Endothelial cell of umbilical vein (primary cell): ENCODE measurements at regions not wholly inside any gene's neighbourhood (a gene's known extent, or its start where the extent isn't known, plus 50 kb on each side); places are given as distances from the start of the nearest gene placed in this dataset.
A peak's percentile ranks its signal among the peaks of the same experiment; 100 is the strongest.

Source experiments
- BruUV-seq: library from RNA; stranded (reverse); fragments of 400-500 nt; replicated peaks from 2 replicates; lab custom pipeline; 2021; lab: Mats Ljungman, UMichigan
- CTCF ChIA-PET: fragments of 300-600, 350-600 bp; sonication (Branson Sonifier 250); formaldehyde crosslinking; loops from one replicate; lab custom pipeline; 2021; ENCODE audit warnings: antibody characterized with exemption, inconsistent platforms; lab: Charles Lee
- POLR2A ChIA-PET: fragments of 300-600, 350-600 bp; sonication (Branson Sonifier 250); formaldehyde crosslinking; loops from one replicate; lab custom pipeline; 2021; ENCODE audit warnings: antibody characterized with exemption, inconsistent platforms; lab: Charles Lee
- DNase-seq: peaks from one replicate; pipeline ENCODE4 v3.0.0-alpha.2; 2011; ENCODE audit warnings: low read depth, low spot score
- FAIRE-seq: peaks from 2 replicates; lab custom pipeline; 2011; peaks lifted over from hg19 to GRCh38; lab: Jason Lieb, UNC
- H2AFZ ChIP-seq: 2 replicates; pipeline ENCODE4 v1.6.0; 2012; ENCODE audit warnings: low read depth, low read length, control low read depth, inconsistent platforms
- H3K27ac ChIP-seq: 2 replicates; pipeline ENCODE4 v1.5.1; 2011; ENCODE audit warnings: low read depth, mild to moderate bottlenecking, control low read depth, low read length, moderate library complexity; ENCODE audit not compliant: insufficient read depth
- H3K27me3 ChIP-seq, 2 experiments: 2 replicates each; pipeline versions ENCODE4 v1.6.0 to v1.6.1; 2011; ENCODE audit warnings: low read length in 2 of 2, mixed read lengths in 1 of 2; ENCODE audit not compliant: control insufficient read depth in 2 of 2, insufficient read depth in 2 of 2
- H3K36me3 ChIP-seq, 2 experiments: 2 replicates in 1 of 2; 3 replicates in 1 of 2; pipeline ENCODE4 v1.5.1; 2011; ENCODE audit warnings: low read length in 2 of 2, mild to moderate bottlenecking in 1 of 2, moderate library complexity in 1 of 2; ENCODE audit not compliant: control insufficient read depth in 2 of 2, insufficient read depth in 2 of 2; ENCODE audit errors: extremely low read depth in 1 of 2
- H3K4me1 ChIP-seq: 3 replicates; pipeline ENCODE4 v1.5.1; 2011; ENCODE audit warnings: mild to moderate bottlenecking, low read length; ENCODE audit not compliant: control insufficient read depth, insufficient read depth; ENCODE audit errors: extremely low read depth
- H3K4me2 ChIP-seq: 2 replicates; pipeline ENCODE4 v1.6.1; 2011; ENCODE audit warnings: low read length, control low read depth, mixed read lengths; ENCODE audit not compliant: insufficient read depth
- H3K4me3 ChIP-seq, 3 experiments: fragments of 200-600 bp in 1 of 3; sonication (generic), shearing (Covaris generic) in 1 of 3; replicated peaks in 1 of 3; 2 replicates each; pipeline ENCODE4 v1.5.1; 2011 to 2016; ENCODE audit warnings: control low read depth in 3 of 3, low read length in 3 of 3, mild to moderate bottlenecking in 2 of 3, inconsistent platforms in 1 of 3, low read depth in 1 of 3, moderate library complexity in 1 of 3; ENCODE audit not compliant: insufficient read depth in 1 of 3
- H3K79me2 ChIP-seq: 2 replicates; pipeline ENCODE4 v1.6.0; 2012; ENCODE audit warnings: low read length, inconsistent platforms; ENCODE audit not compliant: control insufficient read depth, insufficient read depth
- H3K9ac ChIP-seq: replicated peaks from 2 replicates; pipeline ENCODE3; 2011; ENCODE audit warnings: low read length, control low read depth; ENCODE audit not compliant: insufficient read depth; ENCODE audit errors: extremely low read depth
- H3K9me1 ChIP-seq: replicated peaks from 3 replicates; pipeline ENCODE4 v1.6.0; 2011; ENCODE audit warnings: mild to moderate bottlenecking, low read length; ENCODE audit not compliant: control insufficient read depth, insufficient read depth; ENCODE audit errors: extremely low read depth
- H3K9me3 ChIP-seq: replicated peaks from 2 replicates; pipeline ENCODE4 v1.5.1; 2012; ENCODE audit warnings: low read length, inconsistent platforms; ENCODE audit not compliant: control insufficient read depth, insufficient read depth
- H4K20me1 ChIP-seq: replicated peaks from 2 replicates; pipeline ENCODE3; 2011; ENCODE audit warnings: mild to moderate bottlenecking, low read length; ENCODE audit not compliant: control insufficient read depth, insufficient read depth; ENCODE audit errors: extremely low read depth
- CTCF ChIP-seq, 2 donors: IDR thresholded peaks; 1 replicate in 1 of 2; 2 replicates in 1 of 2; pipeline ENCODE4 v1.5.1; 2011; ENCODE audit warnings: low read length in 2 of 2, mild to moderate bottlenecking in 2 of 2, moderate library complexity in 2 of 2, control low read depth in 1 of 2, inconsistent platforms in 1 of 2, low read depth in 1 of 2; ENCODE audit not compliant: insufficient read depth in 1 of 2; ENCODE audit errors: extremely low read depth in 1 of 2
- EZH2 ChIP-seq: IDR thresholded peaks from 2 replicates; pipeline ENCODE4 v1.6.1; 2012; ENCODE audit warnings: borderline replicate concordance, low read depth, mild to moderate bottlenecking, moderate library complexity, low read length, inconsistent platforms; ENCODE audit not compliant: severe bottlenecking
- FOS ChIP-seq: IDR thresholded peaks from 2 replicates; pipeline ENCODE4 v1.6.1; 2011; ENCODE audit warnings: mild to moderate bottlenecking, low read length, moderate library complexity, borderline replicate concordance; ENCODE audit not compliant: insufficient read depth
- GATA2 ChIP-seq: IDR thresholded peaks from 2 replicates; pipeline ENCODE4 v1.7.0; 2011; ENCODE audit warnings: low read depth, mild to moderate bottlenecking, moderate library complexity, mixed read lengths, low read length; ENCODE audit not compliant: insufficient read length, insufficient read depth
- JUN ChIP-seq: IDR thresholded peaks from 2 replicates; pipeline ENCODE4 v1.6.1; 2011; ENCODE audit warnings: borderline replicate concordance, low read depth; ENCODE audit not compliant: insufficient read length, insufficient read depth
- MYC ChIP-seq: IDR thresholded peaks from one replicate; pipeline ENCODE4 v1.6.1; 2011; ENCODE audit warnings: mild to moderate bottlenecking, low read depth, low read length
- POLR2A ChIP-seq: IDR thresholded peaks from 2 replicates; pipeline ENCODE4 v1.6.1; 2012; ENCODE audit warnings: low read depth, mild to moderate bottlenecking, control low read depth, low read length
- POLR2AphosphoS5 ChIP-seq: IDR thresholded peaks from 2 replicates; pipeline ENCODE4 v1.6.1; 2012; ENCODE audit warnings: low read depth, mild to moderate bottlenecking, control low read depth, low read length, moderate library complexity; ENCODE audit not compliant: insufficient read depth
- dilution Hi-C: fragments of 300-500 bp; cut with MboI; formaldehyde crosslinking; loops from one replicate; pipeline ENCODE4 v1.15.0; 2019; ENCODE audit warnings: low sequenced_read_pairs; ENCODE audit not compliant: extremely low pct_ligation_motif_present
- intact Hi-C: fragments of 100-400 bp; cut with micrococcal nuclease; formaldehyde crosslinking; loops from one replicate; pipeline ENCODE4 v1.10.0; 2022
- TF ChIP-seq, protein P1 (sequence below): IDR thresholded peaks from 2 replicates; pipeline ENCODE4 v1.6.1; 2011; ENCODE audit not compliant: insufficient read depth, insufficient read length

- dilution Hi-C loops (no loop called here), intact Hi-C loops (no loop called here)
- POLR2A ChIA-PET, result interaction anchor here (0.7 kb wide), 1 partner anchor 30 kb away, joined by 3 read pairs; no protein-coding TSS in a partner anchor
These were observed 98.4 kb downstream of the DIRAS3 start for GRCh38 chr1:67952071-67952470.

More at GRCh38 chr1:67952071-67952470, 98.4 kb downstream of the DIRAS3 start:
- no peaks in the 10 kb centered on the region for H3K79me2 ChIP-seq
- no peak overlapping the region for H3K9ac ChIP-seq
- no peaks in the 10 kb centered on the region for H3K9me3 ChIP-seq
- no peak for TF ChIP-seq FOS
- TF ChIP-seq MYC, result no peak
- TF ChIP-seq, protein P1, sequence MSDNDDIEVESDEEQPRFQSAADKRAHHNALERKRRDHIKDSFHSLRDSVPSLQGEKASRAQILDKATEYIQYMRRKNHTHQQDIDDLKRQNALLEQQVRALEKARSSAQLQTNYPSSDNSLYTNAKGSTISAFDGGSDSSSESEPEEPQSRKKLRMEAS, result no peak
- TF ChIP-seq CTCF (IDR thresholded peaks at IDR 0.05; ENCODE audit: extremely low read depth in 1 of 2, insufficient read depth in 1 of 2, low read depth in 1 of 2, low read length in 2 of 2), result no peak
- no peak for TF ChIP-seq POLR2AphosphoS5
- TF ChIP-seq GATA2, result no peak
- no peak for TF ChIP-seq JUN
- no peak for TF ChIP-seq EZH2
- TF ChIP-seq POLR2A, result no peak
- H3K9me1 ChIP-seq, result no peaks in the 10 kb centered on the region
- no peak overlapping the region for H3K27ac ChIP-seq
- peaks cover 11% of the 10 kb centered on the region for H3K4me1 ChIP-seq
- FAIRE-seq (peak; percentile 67), DNase-seq (peak; percentile 23)
- H3K4me2 ChIP-seq, result no peak overlapping the region
- H2AFZ ChIP-seq, result no peak overlapping the region
- H4K20me1 ChIP-seq, result no peaks in the 10 kb centered on the region
- no TSS peak for BruUV-seq
- no peak overlapping the region for H3K4me3 ChIP-seq
- no peaks in the 10 kb centered on the region for H3K36me3 ChIP-seq
- CTCF ChIA-PET, result interaction anchor here (0.6 to 2.7 kb wide), 5 partner anchors 10 to 394 kb away, joined by 3 to 20 read pairs (median 4); no protein-coding TSS in a partner anchor
- H3K27me3 ChIP-seq, result no peaks in the 10 kb centered on the region
